Vagina (tissue), 2 donors: ENCODE measurements at regions not wholly inside any gene's neighbourhood (a gene's known extent, or its start where the extent isn't known, plus 50 kb on each side); places are given as distances from the start of the nearest gene placed in this dataset.

ENCODE experiments used
- DNase-seq, 2 donors: peaks; one replicate each; pipeline ENCODE4 v3.0.0-alpha.2; 2017; ENCODE audit errors: extremely low spot score in 2 of 2
- H3K27ac ChIP-seq: fragments of 200-600 bp; sonication (generic); one replicate; pipeline ENCODE4 v1.5.1; 2019
- H3K27me3 ChIP-seq: fragments of 200-600 bp; sonication (generic); one replicate; pipeline ENCODE4 v1.5.1; 2019
- H3K36me3 ChIP-seq, 2 donors: fragments of 200-600 bp; sonication (generic); one replicate each; pipeline ENCODE4 v1.5.1; 2017 to 2019
- H3K4me1 ChIP-seq: fragments of 200-600 bp; sonication (generic); one replicate; pipeline ENCODE4 v1.5.1; 2019
- H3K4me3 ChIP-seq, 2 donors: fragments of 200-600 bp; sonication (generic); 1 replicate in 1 of 2; 2 replicates in 1 of 2; pipeline ENCODE4 v1.5.1; 2016 to 2019
- H3K9me3 ChIP-seq: fragments of 200-600 bp; sonication (generic); one replicate; pipeline ENCODE4 v1.5.1; 2019
- CTCF ChIP-seq, 3 experiments: fragments of 450-650 bp in 2 of 3; fragments of 200-600 bp in 1 of 3; sonication (generic) in 1 of 3; IDR thresholded peaks; one replicate each; pipeline ENCODE4 v1.5.1; 2017 to 2019; ENCODE audit warnings: antibody characterized with exemption in 3 of 3, mild to moderate bottlenecking in 2 of 3, moderate library complexity in 2 of 3
- POLR2A ChIP-seq, 2 donors: fragments of 450-650 bp; IDR thresholded peaks; one replicate each; pipeline ENCODE4 v1.6.1; 2017; ENCODE audit warnings: antibody characterized with exemption in 2 of 2, mild to moderate bottlenecking in 2 of 2, moderate library complexity in 2 of 2
- POLR2AphosphoS5 ChIP-seq, 2 donors: sonication (generic); formaldehyde crosslinking; IDR thresholded peaks; one replicate each; pipeline ENCODE4 v1.9.0; 2017; ENCODE audit warnings: antibody characterized with exemption in 2 of 2, mild to moderate bottlenecking in 2 of 2, low read depth in 1 of 2; ENCODE audit not compliant: insufficient read depth in 1 of 2
- intact Hi-C: fragments of 100-400 bp; cut with DNase I; formaldehyde crosslinking; loops from one replicate; pipeline ENCODE4 v1.15.1; 2023

DNA sequence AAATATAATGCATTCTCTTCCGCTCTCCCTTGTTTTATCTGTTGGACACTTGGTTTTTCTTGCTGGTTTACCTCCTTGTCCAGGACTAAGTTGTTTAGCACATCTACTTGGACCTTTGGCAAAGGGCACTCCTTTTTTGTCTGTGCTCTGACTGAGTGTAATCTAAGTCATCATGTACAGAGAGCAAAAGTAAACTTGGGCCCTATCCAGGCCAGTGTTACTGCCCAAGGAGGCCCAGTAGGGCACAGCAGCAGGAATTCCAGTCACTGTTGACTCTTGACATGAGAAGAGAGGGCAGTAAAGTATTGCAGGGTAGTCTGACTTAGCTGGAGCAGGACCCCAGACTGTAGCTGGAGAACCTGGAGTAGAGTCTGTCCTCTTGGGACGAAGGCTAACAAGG is 445.5 kb downstream of the ZIC3 start:
- no peak for TF ChIP-seq CTCF (IDR thresholded peaks at IDR 0.05)
- TF ChIP-seq POLR2AphosphoS5 (IDR thresholded peaks at IDR 0.05; ENCODE audit: insufficient read depth in 1 of 2, low read depth in 1 of 2) = no peak
- no peak for TF ChIP-seq POLR2A (IDR thresholded peaks at IDR 0.05)
- DNase-seq = no peak

DNA sequence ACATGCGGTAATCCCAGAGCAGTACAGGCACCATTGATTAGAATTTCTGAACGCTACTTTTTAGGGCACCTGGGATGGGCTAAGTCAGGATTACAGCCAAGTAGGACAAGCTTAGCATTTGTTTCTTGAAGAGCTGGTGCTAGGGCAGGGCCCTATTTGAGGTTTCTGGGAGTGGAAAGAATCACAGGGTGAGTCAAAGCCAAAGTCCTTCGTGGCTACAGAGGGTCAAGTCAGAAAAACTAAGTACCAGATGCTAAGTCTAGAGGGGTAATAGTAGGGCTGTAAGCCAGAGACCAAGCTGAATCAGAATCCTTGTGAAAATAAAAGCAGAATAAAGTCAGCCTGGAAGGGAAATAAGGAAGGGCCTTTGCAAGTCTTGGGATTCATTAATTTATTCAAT is 448.6 kb downstream of the ZIC3 start:
- H3K4me1 ChIP-seq = no peaks in the 10 kb centered on the region
- no peak for DNase-seq
- H3K27me3 ChIP-seq = no peaks in the 10 kb centered on the region
- H3K36me3 ChIP-seq = no peaks in the 10 kb centered on the region
- TF ChIP-seq CTCF (IDR thresholded peaks at IDR 0.05) (no peak), POLR2A (IDR thresholded peaks at IDR 0.05) (no peak), POLR2AphosphoS5 (IDR thresholded peaks at IDR 0.05; ENCODE audit: insufficient read depth in 1 of 2, low read depth in 1 of 2) (no peak)
- H3K9me3 ChIP-seq = no peaks in the 10 kb centered on the region
- no peak overlapping the region for H3K4me3 ChIP-seq
- intact Hi-C loops = no loop called here
- H3K27ac ChIP-seq = no peak overlapping the region

More for the DNA sequence above, 445.5 kb downstream of the ZIC3 start:
- Histone ChIP-seq H3K36me3 (no peaks in the 10 kb centered on the region), H3K4me1 (no peaks in the 10 kb centered on the region), H3K9me3 (no peaks in the 10 kb centered on the region), H3K4me3 (no peak overlapping the region), H3K27me3 (no peaks in the 10 kb centered on the region), H3K27ac (no peak overlapping the region)
- intact Hi-C loops = no loop called here

DNA sequence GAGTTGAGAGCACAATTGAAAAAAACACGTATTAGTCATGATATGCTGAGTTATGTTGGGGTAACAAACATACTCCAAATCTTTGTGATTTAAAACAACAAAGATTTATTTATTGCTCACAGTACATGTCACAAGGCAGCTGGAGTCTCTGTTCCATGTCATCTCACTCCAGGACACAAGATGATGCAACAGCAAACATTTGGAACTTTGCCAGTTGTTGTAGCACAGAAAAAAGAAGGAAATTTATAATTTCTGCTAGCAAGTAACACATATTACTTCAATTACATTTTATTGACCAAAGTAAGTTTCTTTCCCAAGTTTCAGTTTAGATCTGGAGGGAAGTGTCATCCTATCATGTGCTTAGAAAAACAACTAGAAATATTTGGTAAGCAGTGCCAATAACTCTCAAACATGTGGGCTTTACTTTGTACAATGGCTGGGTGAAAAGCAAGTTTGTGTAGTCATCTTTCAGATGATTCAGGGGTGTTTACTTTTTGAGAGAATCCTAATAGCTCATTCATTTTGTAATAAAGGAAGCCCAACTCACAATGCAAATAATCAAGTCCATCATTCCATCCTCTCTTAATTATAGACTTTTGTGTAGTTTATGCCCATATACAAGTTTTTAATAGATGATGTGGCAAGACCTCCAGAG is 452.3 kb downstream of the ZIC3 start:
- Histone ChIP-seq H3K36me3 (no peaks in the 10 kb centered on the region), H3K4me3 (no peak overlapping the region), H3K27ac (no peak overlapping the region), H3K4me1 (no peaks in the 10 kb centered on the region), H3K27me3 (no peaks in the 10 kb centered on the region), H3K9me3 (no peaks in the 10 kb centered on the region)
- intact Hi-C loops = no loop called here
- TF ChIP-seq POLR2A (IDR thresholded peaks at IDR 0.05) (no peak), POLR2AphosphoS5 (IDR thresholded peaks at IDR 0.05; ENCODE audit: insufficient read depth in 1 of 2, low read depth in 1 of 2) (no peak), CTCF (IDR thresholded peaks at IDR 0.05) (no peak)
- DNase-seq = no peak

DNA sequence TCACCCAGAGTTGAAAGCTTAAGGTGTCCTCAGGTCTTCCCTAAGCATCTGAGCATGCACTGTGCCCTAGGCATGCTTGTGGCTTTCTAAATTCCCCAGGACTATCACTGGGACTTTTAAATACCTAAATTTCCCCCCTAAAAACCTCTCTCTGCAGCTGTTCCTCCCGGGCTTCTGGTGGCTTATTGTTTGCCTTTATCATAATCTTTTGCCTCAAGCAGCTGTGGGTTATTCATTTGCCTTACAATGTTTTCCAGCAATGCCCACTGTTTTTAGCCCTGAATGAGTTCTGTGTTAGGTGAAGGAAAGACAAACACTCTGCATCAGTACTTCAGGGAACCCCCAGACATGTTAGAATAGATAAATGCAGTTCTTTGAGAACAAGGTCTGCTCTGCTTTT is 455.0 kb downstream of the ZIC3 start:
- TF ChIP-seq POLR2AphosphoS5 (IDR thresholded peaks at IDR 0.05; ENCODE audit: insufficient read depth in 1 of 2, low read depth in 1 of 2) (no peak), CTCF (IDR thresholded peaks at IDR 0.05) (no peak), POLR2A (IDR thresholded peaks at IDR 0.05) (no peak)
- DNase-seq = no peak
- Histone ChIP-seq H3K9me3 (no peaks in the 10 kb centered on the region), H3K36me3 (no peaks in the 10 kb centered on the region), H3K4me1 (no peaks in the 10 kb centered on the region), H3K27ac (no peak overlapping the region), H3K27me3 (no peaks in the 10 kb centered on the region), H3K4me3 (no peak overlapping the region)
- intact Hi-C loops = no loop called here

DNA sequence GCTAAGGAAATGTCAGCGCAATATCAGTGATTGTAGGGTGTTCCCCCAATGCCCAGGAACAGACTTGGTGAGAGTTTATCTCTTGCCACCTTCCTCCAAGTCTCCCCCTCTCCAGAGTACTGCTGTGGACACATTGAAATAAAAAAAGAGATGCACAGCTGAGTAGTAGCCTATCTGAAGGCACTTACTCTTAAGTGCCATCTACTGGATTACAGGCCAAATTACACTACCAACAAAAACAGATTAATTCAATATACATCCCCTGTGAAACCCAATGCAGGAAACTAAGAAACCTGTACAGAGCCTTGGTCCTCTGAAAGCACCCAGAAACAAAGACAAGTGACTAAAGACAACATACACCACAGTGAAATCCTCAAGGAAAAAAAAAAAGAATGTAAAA is 460.3 kb downstream of the ZIC3 start:
- intact Hi-C loops = no loop called here
- no peaks in the 10 kb centered on the region for H3K36me3 ChIP-seq
- H3K27ac ChIP-seq = no peak overlapping the region
- H3K27me3 ChIP-seq = no peaks in the 10 kb centered on the region
- no peak for DNase-seq
- H3K9me3 ChIP-seq = no peaks in the 10 kb centered on the region
- H3K4me1 ChIP-seq = no peaks in the 10 kb centered on the region
- TF ChIP-seq POLR2A (IDR thresholded peaks at IDR 0.05) (no peak), CTCF (IDR thresholded peaks at IDR 0.05) (peak in 2 of 3 experiments; percentile 15 to 18), POLR2AphosphoS5 (IDR thresholded peaks at IDR 0.05; ENCODE audit: insufficient read depth in 1 of 2, low read depth in 1 of 2) (no peak)
- no peak overlapping the region for H3K4me3 ChIP-seq
